BJ (cell line): ENCODE measurements at regions not wholly inside any gene's neighbourhood (a gene's known extent, or its start where the extent isn't known, plus 50 kb on each side); places are given as distances from the start of the nearest gene placed in this dataset.

Experiments used
- CTCF ChIA-PET: fragments of 350-600 bp; formaldehyde crosslinking; extraction: SDS; loops from one replicate; lab custom pipeline; 2021; ENCODE audit warnings: antibody characterized with exemption, inconsistent platforms; lab: Yijun Ruan, JAX
- POLR2A ChIA-PET: fragments of 300-600 bp; sonication (Branson Sonifier 250); formaldehyde crosslinking; extraction: SDS; loops from one replicate; lab custom pipeline; 2021; ENCODE audit warnings: antibody characterized with exemption; lab: Charles Lee
- DNase-seq: peaks from one replicate; pipeline ENCODE4 v3.0.0-alpha.2; 2011; ENCODE audit warnings: low read depth
- H3K27me3 ChIP-seq: 2 replicates; pipeline ENCODE4 v1.6.0; 2011; ENCODE audit warnings: low read length; ENCODE audit not compliant: control insufficient read depth, insufficient read depth
- H3K36me3 ChIP-seq: 2 replicates; pipeline ENCODE4 v1.5.1; 2011; ENCODE audit warnings: low read length; ENCODE audit not compliant: control insufficient read depth, insufficient read depth
- H3K4me3 ChIP-seq: 2 replicates; pipeline ENCODE4 v1.5.1; 2011; ENCODE audit warnings: low read depth, mild to moderate bottlenecking, control low read depth, low read length
- TF ChIP-seq, protein P1 (sequence below): IDR thresholded peaks from 2 replicates; pipeline ENCODE4 v1.5.1; 2011; ENCODE audit warnings: low read depth, mild to moderate bottlenecking, control low read depth, inconsistent platforms, low read length, moderate library complexity; ENCODE audit not compliant: insufficient read depth

DNA sequence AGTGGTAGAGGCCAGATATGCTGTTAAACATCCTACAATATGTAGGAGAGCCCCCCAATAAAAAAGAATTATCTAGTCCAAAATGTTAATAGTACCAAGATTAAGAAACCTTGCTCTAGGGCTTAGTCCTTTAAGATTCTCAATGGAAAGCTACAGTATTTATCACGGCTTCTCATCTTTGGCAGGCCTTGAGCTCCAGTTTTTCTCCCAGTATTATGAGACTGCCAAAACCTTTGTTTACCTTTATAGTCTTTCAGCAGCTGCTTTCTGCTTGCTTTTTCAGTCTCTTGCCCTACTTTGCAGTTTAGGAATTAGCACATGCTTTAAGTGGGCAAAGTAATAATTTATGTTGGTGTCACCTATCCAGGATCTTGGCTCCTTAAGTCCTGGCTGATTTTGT lies 59.7 kb downstream of the NHLRC1 start:
- POLR2A ChIA-PET: no interaction called here
- Histone ChIP-seq H3K27me3 (peaks cover 1% of the 10 kb centered on the region; the same call in 1 of the 2 replicates), H3K4me3 (no peak overlapping the region), H3K36me3 (no peaks in the 10 kb centered on the region)
- DNase-seq: no peak
- TF ChIP-seq, protein P1, sequence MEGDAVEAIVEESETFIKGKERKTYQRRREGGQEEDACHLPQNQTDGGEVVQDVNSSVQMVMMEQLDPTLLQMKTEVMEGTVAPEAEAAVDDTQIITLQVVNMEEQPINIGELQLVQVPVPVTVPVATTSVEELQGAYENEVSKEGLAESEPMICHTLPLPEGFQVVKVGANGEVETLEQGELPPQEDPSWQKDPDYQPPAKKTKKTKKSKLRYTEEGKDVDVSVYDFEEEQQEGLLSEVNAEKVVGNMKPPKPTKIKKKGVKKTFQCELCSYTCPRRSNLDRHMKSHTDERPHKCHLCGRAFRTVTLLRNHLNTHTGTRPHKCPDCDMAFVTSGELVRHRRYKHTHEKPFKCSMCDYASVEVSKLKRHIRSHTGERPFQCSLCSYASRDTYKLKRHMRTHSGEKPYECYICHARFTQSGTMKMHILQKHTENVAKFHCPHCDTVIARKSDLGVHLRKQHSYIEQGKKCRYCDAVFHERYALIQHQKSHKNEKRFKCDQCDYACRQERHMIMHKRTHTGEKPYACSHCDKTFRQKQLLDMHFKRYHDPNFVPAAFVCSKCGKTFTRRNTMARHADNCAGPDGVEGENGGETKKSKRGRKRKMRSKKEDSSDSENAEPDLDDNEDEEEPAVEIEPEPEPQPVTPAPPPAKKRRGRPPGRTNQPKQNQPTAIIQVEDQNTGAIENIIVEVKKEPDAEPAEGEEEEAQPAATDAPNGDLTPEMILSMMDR: no peak
- CTCF ChIA-PET: interaction anchor here (0.7 to 1.0 kb wide), 2 partner anchors 9 to 60 kb away, joined by 3 to 4 read pairs; partner anchors contain the start of gene NHLRC1

DNA sequence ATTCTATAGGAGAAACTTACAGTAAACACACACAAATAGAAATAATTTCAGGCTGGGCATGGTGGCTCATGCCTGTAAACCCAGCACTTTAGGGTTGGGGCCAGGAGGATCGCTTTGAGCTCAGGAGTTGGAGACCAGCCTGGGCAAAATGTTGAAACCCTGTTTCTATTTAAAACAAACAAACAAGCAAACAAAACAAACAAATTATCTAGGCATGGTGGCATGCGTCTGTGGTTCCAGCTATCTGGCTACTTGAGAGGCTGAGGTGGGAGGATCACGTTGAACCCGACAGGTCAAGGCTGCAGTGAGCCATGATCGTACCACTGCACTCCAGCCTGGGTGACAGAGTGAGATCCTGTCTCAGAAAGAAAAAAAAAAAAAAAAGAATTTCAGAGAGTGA lies 64.0 kb downstream of the NHLRC1 start:
- Histone ChIP-seq H3K27me3 (peaks cover 1% of the 10 kb centered on the region; the same call in 1 of the 2 replicates), H3K4me3 (no peak overlapping the region), H3K36me3 (no peaks in the 10 kb centered on the region)
- ChIA-PET CTCF (interaction anchor here (0.9 kb wide), 1 partner anchor 8 kb away, joined by 3 read pairs; no protein-coding TSS in a partner anchor), POLR2A (no interaction called here)
- TF ChIP-seq, protein P1: no peak
- no peak for DNase-seq

DNA sequence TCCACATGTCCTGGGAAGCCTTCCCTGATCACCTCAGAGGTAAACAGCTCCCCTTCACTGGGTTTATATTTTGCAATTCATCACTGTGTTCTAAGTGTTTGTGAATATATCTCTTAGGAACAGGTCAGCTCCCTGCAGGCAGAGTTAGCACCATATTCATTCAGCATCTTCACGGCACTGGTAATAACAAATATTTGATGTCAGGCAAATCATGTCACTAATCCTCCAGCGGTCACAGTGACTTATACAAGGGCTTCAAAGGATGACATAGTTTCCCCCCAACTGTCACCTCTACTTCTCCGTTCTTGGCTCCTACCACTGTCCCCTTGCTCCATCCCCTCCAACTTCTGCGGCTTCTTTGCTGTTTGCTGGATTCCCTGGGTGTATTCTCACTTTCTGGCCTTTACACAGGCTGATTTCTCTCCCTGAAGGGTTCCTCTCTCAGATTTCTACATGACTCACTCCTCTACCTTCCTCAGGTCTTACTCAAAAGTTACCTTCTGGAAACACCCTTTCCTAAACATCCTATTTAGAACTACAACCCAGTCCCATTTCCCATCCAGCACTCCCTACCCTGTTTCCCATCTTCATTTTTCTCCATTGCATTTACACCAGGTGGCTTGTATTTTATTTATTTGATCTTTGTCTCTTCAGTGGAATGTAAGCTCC lies 66.6 kb downstream of the NHLRC1 start:
- Histone ChIP-seq H3K36me3 (no peaks in the 10 kb centered on the region), H3K27me3 (peaks cover 1% of the 10 kb centered on the region; the same call in 1 of the 2 replicates), H3K4me3 (no peak overlapping the region)
- CTCF ChIA-PET: interaction anchor here (0.8 kb wide), 1 partner anchor 36 kb away, joined by 3 read pairs; no protein-coding TSS in a partner anchor
- no peak for DNase-seq
- TF ChIP-seq, protein P1: no peak
- POLR2A ChIA-PET: no interaction called here

DNA sequence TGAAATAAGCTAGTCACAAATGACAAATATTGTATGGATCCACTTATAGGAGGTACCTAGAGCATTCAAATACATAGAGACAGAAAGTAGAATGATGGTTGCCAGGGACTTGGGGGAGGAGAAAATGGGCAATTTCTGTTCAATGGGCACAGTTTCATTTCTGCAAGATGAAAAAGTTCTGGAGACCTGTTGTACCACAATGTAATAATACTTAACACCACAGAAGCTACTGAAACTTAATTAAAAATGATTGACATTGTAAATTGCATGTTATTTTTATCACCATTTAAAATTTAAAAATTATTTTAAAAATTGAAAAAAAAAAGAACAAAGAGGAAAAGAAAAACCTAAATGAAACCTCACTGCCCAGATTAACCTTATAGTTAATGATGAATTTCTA lies 67.4 kb downstream of the NHLRC1 start:
- ChIA-PET POLR2A (no interaction called here), CTCF (interaction anchor here (0.8 kb wide), 1 partner anchor 36 kb away, joined by 3 read pairs; no protein-coding TSS in a partner anchor)
- DNase-seq: no peak
- Histone ChIP-seq H3K27me3 (peaks cover 1% of the 10 kb centered on the region; the same call in 1 of the 2 replicates), H3K4me3 (no peak overlapping the region), H3K36me3 (no peaks in the 10 kb centered on the region)
- TF ChIP-seq, protein P1: no peak
